ENCODE measurements at regions not wholly inside any gene's neighbourhood (a gene's known extent, or its start where the extent isn't known, plus 50 kb on each side); places are given as distances from the start of the nearest gene placed in this dataset.
"Not testable (repeated sequence)": the region's sequence is repeated elsewhere in the genome, so short reads cannot be mapped to it uniquely, and the experiment has no call there.

- DNase-seq (ENCODE audit: low spot score), result no peak
Measured at GRCh38 chr10:130935128-130935439, 376.4 kb downstream of the TCERG1L start.

GRCh38 chr10:130935897-130936550, 375.5 kb downstream of the TCERG1L start:
- no peak for DNase-seq (ENCODE audit: low spot score)

GRCh38 chr10:130936851-130937250, 374.7 kb downstream of the TCERG1L start:
- no peak for DNase-seq (ENCODE audit: low spot score)

GRCh38 chr10:130938051-130938450, 373.5 kb downstream of the TCERG1L start:
- no peak for DNase-seq (ENCODE audit: low spot score)

GRCh38 chr10:130938891-130939290, 372.6 kb downstream of the TCERG1L start:
- not testable (repeated sequence) for DNase-seq (ENCODE audit: low spot score)

GRCh38 chr10:130941886-130942285, 369.6 kb downstream of the TCERG1L start:
- no peak for DNase-seq (ENCODE audit: low spot score)

- no peak for DNase-seq (ENCODE audit: low spot score)
Measured at GRCh38 chr10:130952086-130952485, 359.4 kb downstream of the TCERG1L start.

GRCh38 chr10:130954326-130954905, 357.1 kb downstream of the TCERG1L start:
- DNase-seq (ENCODE audit: low spot score), result no peak

GRCh38 chr10:130956251-130956650, 355.3 kb downstream of the TCERG1L start:
- no peak for DNase-seq (ENCODE audit: low spot score)

GRCh38 chr10:130957423-130957822, 354.1 kb downstream of the TCERG1L start:
- DNase-seq (ENCODE audit: low spot score), result no peak

GRCh38 chr10:130958003-130958402, 353.5 kb downstream of the TCERG1L start:
- DNase-seq (ENCODE audit: low spot score), result no peak

GRCh38 chr10:130958981-130959751, 352.4 kb downstream of the TCERG1L start:
- no peak for DNase-seq (ENCODE audit: low spot score)

GRCh38 chr10:130959752-130960195, 351.7 kb downstream of the TCERG1L start:
- DNase-seq (ENCODE audit: low spot score), result no peak

- no peak for DNase-seq (ENCODE audit: low spot score)
Measured at GRCh38 chr10:130960531-130960930, 351.0 kb downstream of the TCERG1L start.

- DNase-seq (ENCODE audit: low spot score), result no peak
Measured at GRCh38 chr10:130961506-130962239, 349.8 kb downstream of the TCERG1L start.

GRCh38 chr10:130962240-130963051, 349.1 kb downstream of the TCERG1L start:
- no peak for DNase-seq (ENCODE audit: low spot score)

GRCh38 chr10:130963052-130963393, 348.5 kb downstream of the TCERG1L start:
- no peak for DNase-seq (ENCODE audit: low spot score)

- no peak for DNase-seq (ENCODE audit: low spot score)
Measured at GRCh38 chr10:130963786-130964522, 347.6 kb downstream of the TCERG1L start.

GRCh38 chr10:130964771-130965170, 346.8 kb downstream of the TCERG1L start:
- DNase-seq (ENCODE audit: low spot score), result no peak

GRCh38 chr10:130967161-130967560, 344.4 kb downstream of the TCERG1L start:
- DNase-seq (ENCODE audit: low spot score), result no peak

- no peak for DNase-seq (ENCODE audit: low spot score)
Measured at GRCh38 chr10:130967784-130968183, 343.7 kb downstream of the TCERG1L start.

All from ecto neural progenitor cell (in vitro differentiated cells).